Loucy (cell line): ENCODE measurements at regions not wholly inside any gene's neighbourhood (a gene's known extent, or its start where the extent isn't known, plus 50 kb on each side); places are given as distances from the start of the nearest gene placed in this dataset.

Experiments used
- EZH2phosphoT487 ChIP-seq: fragments of 200-600 bp; IDR thresholded peaks from 2 replicates; pipeline ENCODE4 v1.6.1; 2018; ENCODE audit warnings: antibody characterized with exemption, mild to moderate bottlenecking, moderate library complexity, borderline replicate concordance
- TF ChIP-seq, protein P1 (sequence below): fragments of 200-600 bp; sonication (generic); conservative IDR thresholded peaks from 2 replicates; pipeline ENCODE4 v1.5.1; 2014; ENCODE audit warnings: mild to moderate bottlenecking, antibody characterized with exemption, low read length

- TF ChIP-seq, protein P1, sequence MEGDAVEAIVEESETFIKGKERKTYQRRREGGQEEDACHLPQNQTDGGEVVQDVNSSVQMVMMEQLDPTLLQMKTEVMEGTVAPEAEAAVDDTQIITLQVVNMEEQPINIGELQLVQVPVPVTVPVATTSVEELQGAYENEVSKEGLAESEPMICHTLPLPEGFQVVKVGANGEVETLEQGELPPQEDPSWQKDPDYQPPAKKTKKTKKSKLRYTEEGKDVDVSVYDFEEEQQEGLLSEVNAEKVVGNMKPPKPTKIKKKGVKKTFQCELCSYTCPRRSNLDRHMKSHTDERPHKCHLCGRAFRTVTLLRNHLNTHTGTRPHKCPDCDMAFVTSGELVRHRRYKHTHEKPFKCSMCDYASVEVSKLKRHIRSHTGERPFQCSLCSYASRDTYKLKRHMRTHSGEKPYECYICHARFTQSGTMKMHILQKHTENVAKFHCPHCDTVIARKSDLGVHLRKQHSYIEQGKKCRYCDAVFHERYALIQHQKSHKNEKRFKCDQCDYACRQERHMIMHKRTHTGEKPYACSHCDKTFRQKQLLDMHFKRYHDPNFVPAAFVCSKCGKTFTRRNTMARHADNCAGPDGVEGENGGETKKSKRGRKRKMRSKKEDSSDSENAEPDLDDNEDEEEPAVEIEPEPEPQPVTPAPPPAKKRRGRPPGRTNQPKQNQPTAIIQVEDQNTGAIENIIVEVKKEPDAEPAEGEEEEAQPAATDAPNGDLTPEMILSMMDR: no peak
- TF ChIP-seq EZH2phosphoT487: no peak
Measured at GRCh38 chr2:136422512-136422911, 304.6 kb upstream of the CXCR4 start.
